Retinal pigment epithelial cell (primary cell): ENCODE measurements at regions not wholly inside any gene's neighbourhood (a gene's known extent, or its start where the extent isn't known, plus 50 kb on each side); places are given as distances from the start of the nearest gene placed in this dataset.
"Not testable (repeated sequence)": the region's sequence is repeated elsewhere in the genome, so short reads cannot be mapped to it uniquely, and the experiment has no call there.

Experiments
- DNase-seq: peaks from one replicate; pipeline ENCODE4 v3.0.0-alpha.2; 2010; ENCODE audit warnings: low read depth
- H3K4me3 ChIP-seq: 2 replicates; pipeline ENCODE4 v1.5.1; 2011; ENCODE audit warnings: mild to moderate bottlenecking, low read length, control low read depth, moderate library complexity
- TF ChIP-seq, protein P1 (sequence below): conservative IDR thresholded peaks from 2 replicates; pipeline ENCODE4 v1.5.1; 2011; ENCODE audit warnings: low read depth, low read length, control low read depth, inconsistent platforms

DNA sequence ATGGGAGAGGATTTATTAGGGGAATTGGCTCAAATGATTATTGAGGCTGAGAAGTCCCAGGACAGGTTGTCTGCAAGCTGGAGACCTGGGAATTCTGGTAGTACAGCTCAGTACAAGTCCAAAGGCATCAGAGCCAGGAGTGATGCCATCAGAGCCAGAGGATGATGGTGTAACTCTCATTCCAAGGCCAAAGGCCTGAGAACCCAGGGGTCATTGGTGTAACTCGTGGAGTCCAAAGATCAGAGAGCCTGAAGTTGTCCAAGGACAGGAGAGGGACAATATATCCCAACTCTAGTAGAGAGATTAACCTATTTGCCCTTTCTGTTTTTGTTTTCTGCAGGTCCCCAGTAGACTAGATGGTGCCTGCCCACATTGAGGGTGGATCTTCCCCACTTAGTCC lies 134.3 kb downstream of the MAP3K21 start:
- H3K4me3 ChIP-seq, result no peak overlapping the region
- TF ChIP-seq, protein P1, sequence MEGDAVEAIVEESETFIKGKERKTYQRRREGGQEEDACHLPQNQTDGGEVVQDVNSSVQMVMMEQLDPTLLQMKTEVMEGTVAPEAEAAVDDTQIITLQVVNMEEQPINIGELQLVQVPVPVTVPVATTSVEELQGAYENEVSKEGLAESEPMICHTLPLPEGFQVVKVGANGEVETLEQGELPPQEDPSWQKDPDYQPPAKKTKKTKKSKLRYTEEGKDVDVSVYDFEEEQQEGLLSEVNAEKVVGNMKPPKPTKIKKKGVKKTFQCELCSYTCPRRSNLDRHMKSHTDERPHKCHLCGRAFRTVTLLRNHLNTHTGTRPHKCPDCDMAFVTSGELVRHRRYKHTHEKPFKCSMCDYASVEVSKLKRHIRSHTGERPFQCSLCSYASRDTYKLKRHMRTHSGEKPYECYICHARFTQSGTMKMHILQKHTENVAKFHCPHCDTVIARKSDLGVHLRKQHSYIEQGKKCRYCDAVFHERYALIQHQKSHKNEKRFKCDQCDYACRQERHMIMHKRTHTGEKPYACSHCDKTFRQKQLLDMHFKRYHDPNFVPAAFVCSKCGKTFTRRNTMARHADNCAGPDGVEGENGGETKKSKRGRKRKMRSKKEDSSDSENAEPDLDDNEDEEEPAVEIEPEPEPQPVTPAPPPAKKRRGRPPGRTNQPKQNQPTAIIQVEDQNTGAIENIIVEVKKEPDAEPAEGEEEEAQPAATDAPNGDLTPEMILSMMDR, result no peak
- no peak for DNase-seq

DNA sequence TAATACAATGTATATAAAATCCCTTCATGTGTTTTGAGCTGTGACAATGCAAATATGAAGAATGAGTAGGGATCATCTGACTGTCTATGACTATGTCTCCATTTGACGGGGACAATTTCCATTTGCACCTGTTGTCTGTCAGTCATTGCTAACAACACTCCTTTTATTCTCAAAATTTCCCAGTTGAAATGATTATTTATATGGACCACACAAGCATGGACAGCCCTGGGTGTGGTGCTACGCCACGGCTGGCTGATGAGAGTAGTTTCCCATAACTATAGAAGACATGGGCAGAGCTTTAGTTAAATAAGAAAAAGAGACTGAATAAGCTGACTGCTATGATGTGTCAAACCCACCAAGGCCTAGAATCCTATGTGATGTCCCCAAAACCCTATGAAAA lies 135.8 kb downstream of the MAP3K21 start:
- TF ChIP-seq, protein P1, result no peak
- no peak overlapping the region for H3K4me3 ChIP-seq
- DNase-seq, result no peak

DNA sequence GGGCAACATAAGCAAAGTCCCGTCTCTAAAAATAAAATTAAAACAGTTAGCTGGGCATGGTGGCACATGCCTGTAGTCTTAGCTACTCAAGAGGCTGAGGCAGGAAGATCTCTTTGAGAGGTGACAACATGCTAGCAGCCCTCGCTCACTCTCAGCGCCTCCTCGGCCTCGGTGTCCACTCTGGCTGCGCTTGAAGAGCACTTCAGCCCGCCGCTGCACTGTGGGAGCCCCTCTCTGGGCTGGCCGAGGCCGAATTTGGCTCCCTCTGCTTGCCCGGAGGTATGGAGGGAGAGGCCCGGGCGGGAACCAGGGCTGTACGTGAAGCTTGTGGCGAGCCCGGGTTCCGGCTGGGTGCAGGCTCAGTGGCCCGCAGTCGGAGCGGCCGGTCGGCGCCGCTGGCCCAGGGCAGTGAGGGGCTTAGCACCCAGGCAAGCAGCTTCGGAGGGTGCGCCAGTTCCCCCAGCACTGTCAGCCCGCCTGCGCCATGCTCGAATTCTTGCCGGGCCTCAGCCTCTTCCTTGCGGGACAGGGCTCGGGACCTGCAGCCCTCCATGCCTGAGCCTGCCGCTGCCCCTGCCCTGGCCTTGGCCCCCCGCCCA lies 138.3 kb downstream of the MAP3K21 start:
- no peak overlapping the region for H3K4me3 ChIP-seq
- DNase-seq, result no peak
- TF ChIP-seq, protein P1, result no peak

DNA sequence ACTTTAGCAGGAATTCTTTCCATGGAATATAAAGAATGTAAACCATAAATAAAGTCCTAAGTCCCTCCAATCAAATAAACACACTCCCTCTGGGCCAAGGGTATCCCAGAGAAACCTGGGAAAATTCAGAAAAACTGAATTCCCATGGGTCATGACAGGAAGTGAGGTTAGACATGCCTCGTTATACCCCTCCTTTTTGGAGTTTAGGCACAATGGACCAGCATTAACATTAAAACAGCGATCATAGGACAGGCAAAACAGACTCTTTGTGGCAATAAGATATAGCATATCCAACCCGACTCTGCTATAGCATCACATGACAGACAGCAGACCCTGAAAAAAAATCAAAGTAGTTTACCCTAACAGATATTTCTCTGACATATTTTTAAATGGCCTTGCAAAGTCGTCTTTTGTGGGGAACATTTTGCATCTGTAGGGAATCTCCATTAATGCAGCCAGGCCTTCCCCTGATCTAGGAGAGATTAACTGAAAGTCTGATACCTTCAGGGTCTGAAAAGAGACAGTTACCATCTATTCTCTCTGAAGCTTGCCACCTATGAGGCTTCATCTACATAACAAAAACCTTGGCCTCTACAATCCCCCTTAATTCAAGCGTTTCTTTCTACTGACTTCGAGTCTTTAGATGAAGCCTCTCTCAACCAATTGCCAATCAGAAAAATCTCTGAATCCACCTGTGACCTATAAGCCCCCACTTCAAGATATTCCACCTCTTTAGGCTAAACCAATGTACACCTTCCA lies 143.0 kb upstream of the KCNK1 start:
- TF ChIP-seq, protein P1, result no peak
- no peak overlapping the region for H3K4me3 ChIP-seq
- no peak for DNase-seq

DNA sequence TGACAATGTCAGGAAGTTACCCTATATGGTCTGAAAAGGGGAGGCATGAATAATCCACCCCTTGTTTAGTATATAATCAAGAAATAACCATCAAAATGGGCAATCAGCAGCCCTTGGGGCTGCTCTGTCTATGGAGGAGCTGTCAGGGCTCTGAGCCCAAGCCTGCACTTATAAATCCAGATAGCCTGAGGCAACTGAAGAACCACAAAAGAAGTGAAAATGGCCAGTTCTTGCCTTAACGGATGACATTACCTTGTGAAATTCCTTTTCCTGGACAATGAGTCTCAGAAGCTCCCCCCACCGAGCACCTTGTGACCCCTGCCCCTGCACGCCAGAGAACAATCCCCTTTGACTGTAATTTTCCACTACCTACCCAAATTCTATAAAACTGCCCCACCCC lies 142.1 kb upstream of the KCNK1 start:
- not testable (repeated sequence) for H3K4me3 ChIP-seq, DNase-seq

DNA sequence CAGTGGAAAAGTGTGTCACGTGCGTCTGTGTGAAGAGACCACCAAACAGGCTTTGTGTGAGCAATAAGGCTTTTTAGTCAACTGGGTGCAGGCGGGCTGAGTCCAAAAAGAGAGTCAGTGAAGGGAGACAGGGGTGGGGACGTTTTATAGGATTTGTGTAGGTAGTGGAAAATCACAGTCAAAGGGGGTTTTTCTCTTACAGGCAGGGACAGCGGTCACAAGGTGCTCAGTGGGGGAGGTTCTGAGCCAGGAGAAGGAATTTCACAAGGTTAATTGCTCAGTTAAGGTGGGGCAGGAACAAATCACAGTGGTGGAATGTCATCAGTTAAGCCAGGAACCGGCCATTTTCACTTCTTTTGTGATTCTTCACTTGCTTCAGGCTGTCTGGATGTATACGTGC lies 141.1 kb upstream of the KCNK1 start:
- not testable (repeated sequence) for H3K4me3 ChIP-seq, DNase-seq

DNA sequence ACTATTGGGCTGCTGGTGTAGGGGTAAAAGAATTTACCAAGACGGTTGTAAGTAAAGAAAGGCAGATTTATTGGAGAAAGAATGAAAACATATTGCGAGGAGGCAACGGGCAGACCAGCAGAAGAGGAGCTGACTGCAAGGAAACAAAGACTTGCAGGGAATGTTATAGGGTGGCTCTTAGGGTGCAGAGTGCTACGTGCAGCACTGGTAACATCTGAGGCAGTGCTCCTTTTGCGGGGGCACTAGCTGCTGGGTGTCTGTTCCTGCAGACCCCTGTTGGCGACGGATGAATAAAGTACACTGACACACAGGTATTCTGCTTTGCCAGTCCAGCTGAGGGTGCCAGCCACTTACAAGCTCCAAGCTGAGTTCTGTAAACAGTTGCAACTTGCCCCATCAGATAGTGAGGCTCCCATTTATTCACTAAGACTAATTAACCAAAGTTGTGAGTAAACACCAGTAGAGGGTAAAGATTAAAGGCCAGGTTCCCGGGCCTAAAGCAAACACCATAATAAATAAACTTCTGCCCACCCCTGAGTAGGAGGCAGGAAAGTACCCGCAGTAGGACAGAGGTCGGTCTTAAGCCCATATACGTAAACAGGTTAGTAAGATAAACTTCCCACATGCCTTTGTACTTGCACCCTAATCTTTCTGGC lies 140.2 kb upstream of the KCNK1 start:
- TF ChIP-seq, protein P1, result no peak
- no peak for DNase-seq
- H3K4me3 ChIP-seq, result no peak overlapping the region

DNA sequence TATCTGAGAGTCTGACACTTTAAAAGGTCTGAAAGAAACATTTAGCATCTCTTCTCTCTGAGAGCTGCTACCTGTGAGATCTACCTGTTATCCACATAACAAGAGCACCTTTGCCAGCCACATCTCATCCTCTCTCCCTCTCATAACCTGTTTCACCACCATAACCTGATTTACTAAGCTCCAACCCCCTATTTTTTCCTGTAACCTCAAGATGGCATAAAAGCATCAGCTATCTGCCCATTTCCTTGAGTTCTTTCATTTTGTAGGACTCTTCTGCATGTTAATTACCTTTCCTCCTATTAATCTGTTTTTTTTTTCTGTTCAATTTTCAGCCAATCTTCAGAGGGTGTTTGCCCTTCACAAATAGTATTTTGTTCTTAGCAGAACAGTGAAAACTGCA lies 136.5 kb upstream of the KCNK1 start:
- TF ChIP-seq, protein P1, result no peak
- DNase-seq, result no peak
- no peak overlapping the region for H3K4me3 ChIP-seq
